ENCODE measurements at regions not wholly inside any gene's neighbourhood (a gene's known extent, or its start where the extent isn't known, plus 50 kb on each side); places are given as distances from the start of the nearest gene placed in this dataset.

DNA sequence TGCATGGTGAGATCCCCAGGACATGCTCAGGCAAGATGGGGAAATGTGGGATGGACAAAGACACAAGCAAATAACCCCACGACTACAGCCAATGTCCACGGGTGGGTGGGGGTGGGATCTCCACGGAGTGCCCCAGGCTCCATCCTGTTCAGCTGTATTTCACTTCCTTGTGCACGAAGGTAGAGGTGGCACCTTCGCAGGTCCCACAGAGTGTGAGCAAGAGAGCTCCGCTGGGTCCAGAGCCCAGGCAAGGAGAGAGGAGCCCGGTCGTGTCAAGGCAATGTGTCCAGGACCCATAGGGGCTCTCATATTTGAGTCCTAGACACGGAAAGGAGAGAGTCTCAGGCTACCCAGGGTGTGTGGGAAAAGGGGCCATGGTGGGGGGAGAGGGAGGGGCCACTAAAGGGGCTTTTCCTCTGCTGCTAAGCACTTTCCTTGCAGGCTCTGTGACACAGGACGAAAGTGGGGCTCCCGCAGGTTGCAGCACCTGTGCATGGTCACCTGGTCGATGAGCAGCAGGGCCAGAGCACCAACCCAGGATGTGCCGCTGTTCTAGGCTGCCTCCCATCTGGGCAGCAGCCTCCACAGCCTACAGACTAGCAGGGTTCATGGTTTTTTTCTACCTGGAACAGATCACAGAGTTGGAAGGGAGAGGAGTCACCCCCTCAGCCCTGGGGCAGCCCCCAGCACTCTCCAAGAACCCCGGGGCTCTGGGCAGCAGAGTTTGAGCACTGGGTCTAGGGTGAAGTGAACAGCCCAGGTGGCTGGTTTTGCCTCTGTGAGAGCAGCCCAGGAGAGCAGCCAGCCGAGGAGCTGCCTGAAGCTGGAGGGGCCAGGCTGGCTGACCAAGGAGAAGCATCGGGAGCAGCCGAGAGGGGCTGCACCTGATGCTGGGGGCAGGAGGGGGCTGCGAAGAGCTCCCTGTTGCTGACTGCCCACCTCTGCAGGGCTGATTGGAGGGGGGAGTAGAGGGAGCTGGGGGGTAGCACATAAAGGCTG, 100.7 kb upstream of the MVB12B start:
- DNase-seq: no peak

DNA sequence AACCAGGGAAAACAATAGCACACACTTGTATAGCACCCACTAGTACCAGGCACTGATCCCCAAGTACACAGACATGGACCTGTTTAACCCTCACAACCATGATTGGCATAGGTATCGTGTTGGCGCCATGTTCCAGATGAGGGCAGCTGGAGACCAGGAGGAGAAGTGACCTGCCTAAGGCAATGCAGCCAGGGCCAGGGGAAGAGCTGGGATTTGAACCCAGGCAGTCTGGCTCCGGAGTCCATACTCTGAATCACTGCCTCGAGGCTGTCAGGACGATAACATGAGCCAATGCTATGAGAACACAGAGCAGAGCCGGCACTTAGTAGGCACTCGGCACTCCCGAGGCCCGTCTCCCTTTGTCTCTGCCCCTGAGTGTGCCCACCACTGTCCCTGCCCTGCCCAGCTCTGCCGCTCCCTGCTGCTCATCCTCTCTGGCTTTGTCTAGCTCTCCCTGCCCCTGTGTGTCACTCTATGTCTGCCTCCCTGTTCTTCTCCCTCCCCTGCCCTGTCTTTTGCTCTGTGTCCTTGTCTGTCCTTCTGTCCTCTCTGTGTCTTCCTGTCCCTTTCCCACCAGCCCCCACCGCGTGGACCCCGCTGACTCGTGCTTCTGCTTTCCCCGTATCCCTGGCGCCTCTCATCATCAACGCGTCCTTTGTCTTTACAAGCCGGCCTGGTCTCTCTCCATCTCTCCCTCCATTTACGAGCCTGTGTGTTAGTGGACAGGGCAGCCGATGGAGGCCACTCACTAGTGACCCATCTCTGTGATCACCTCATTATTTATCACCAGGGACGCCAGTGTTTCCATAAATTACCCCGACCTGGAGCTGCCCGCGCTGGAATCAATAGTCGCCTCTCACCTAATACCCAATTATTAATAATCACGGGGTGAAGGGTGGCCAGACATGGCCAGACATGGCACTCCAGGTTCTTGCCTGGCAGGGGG, 99.4 kb upstream of the MVB12B start:
- no peak for DNase-seq

DNA sequence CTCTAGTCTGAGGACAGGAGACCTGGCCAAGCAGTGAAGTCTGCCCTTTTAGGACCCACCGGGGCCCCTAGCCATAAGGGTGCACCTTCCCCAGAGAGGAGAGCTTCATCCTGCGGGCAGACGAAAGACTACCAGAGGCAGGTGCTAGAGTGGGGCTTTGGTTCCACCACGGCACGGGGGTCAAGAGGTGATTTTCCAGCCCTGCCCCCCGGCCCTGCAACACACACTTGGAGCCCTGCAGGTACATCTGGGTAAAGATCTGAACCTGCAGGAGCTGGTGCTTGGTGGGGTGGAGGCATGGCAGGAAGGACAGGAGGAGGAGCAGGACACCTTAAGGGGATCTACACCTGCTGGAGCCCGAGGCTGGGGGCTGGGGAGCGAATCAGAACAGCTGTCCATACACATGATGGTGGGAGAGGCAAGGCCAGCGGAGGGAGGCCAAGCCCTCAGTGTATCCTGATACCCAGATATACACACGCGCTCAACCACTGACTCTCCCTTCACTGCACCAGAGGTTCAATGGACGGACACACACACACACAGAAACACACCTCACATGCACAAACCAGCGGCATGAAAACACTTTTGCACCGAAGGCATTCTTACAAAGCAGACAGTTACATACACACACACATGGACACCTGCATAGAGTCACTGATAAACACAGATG, 98.4 kb upstream of the MVB12B start:
- no peak for DNase-seq

DNA sequence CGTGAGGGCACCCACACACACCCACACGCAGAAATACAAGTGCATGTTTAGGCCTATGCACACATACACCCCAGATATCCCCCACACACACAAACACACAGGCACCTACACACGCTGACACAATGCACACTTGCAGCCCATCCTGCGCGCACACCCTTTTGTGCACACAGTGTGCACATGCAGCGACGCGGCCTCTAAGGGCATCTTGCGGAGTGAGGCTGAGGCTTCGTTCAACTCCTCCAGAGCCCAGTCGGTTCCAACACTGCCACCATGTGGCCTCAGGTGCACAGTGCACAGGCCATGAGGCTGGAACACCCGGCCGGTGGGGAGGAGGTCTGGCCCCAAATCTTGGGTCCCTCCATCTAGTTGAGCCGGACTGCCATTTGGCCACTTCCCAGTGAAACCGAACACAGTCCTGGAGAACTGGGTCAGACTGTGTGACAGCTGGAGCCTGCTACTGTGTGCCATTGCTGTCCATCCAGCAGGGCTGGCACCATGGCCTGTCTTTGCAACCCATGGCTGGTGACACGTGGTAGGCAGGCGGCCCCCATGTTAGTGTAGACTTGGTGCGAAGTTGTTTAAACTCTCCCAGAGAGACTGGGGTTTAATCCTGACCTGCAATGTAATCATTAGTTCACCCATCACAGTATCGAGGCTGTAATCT, 97.7 kb upstream of the MVB12B start:
- peak; percentile 71 for DNase-seq

DNA sequence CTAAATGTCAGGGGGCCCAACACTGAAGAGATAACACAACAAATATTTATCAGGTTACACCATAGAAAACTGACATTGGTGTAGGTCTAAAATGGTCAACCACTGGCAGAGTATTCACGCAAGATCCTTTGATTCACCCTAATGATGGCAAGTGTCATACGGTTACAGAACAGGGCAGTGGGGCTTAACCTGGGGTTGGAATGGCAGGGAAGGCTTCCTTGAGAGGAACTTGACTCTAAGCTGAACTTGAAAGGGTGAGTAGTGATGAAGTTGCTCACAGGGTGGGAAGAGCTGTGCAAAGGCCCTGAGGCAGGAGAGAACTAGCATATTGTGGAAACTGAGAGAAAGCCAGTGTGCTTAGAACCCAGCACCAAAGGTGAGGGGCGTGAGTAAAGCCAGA, 97.1 kb upstream of the MVB12B start:
- DNase-seq: no peak

DNA sequence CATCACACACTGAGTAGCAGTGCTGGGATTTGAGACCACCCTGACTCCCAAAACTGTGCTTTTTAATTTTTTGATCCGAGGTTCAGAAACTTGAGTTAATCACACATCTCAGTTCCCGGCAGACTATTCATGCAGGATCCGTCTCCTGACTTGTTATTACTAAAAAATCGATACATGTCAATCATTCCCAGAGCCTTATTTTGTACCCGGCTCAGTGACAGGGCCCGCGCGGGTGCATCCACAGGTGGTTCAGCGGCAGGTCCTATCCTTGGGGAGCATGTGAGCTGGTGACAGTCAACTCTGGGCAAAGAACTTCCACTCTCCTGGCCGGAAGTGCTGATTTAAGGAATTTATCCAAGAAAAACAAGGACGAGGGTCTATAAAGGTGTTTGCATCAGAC, 95.9 kb upstream of the MVB12B start:
- DNase-seq: no peak

DNA sequence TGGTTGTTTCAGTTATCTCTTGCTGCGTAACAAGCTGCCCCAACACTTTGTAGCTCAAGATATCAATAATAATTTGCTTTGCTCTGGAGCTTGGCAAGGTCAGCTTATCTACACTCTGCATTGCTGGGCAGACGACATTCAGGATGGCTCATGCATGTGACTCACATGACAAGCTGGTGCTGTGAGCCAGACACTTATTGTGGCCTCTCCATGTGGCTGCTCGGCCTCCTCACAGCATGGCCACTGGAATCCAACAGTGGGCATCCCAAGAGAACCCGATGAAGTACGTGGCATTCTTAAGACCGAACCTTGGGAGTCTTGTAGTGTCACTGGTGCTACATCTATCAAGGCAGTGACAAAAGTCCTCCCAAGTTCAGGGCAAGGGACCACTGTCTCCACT, 94.2 kb upstream of the MVB12B start:
- DNase-seq: no peak

DNA sequence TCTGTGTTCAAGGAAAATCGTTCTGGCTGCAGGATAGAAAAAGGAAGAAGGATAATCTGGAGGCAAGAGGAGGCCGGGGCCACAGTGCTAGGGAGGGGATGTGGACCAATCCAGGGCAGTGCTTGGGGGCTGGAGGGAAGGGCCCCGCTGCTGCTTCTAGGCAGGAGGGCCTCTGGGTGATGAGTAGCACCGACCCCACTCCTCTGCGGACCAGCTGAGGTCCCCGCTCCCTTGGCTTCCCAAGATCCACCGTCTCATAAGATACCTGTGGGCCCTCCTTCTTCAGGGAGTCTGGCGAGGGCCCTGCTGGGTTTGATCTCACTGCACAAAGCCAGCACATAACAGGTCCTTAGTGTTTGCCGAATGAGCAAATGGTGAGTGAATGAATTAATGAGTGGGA, 93.5 kb upstream of the MVB12B start:
- DNase-seq: no peak

DNA sequence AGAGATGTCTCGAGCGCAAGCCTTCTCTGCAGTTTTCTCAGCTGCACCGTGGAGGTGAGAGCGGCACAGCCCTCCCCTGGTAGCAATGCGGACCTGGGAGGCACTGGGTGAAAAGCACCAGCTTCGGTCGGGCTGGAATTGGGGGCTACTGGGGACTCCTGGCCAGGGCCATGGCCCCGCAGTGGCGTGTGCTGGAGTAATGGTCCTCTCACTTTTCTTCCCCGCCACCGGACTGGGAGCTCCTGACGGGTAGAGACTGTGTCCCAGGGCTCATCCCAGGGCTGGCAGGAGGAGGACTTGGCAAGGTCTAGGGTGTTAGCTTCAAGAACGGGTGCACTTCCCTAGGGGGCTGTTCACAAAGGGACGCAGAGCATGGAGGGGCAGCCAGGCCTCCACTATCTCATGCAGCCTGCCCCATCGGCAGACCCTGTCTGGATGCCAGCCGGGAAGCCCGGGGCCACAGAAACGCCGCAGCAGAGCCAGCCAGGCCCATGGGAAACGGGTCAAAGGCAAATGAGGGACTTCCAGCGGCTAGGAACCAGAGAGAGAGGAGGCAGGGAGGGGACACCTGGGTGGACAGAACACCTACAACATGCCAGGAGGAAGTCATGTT, 92.6 kb upstream of the MVB12B start:
- DNase-seq: no peak

DNA sequence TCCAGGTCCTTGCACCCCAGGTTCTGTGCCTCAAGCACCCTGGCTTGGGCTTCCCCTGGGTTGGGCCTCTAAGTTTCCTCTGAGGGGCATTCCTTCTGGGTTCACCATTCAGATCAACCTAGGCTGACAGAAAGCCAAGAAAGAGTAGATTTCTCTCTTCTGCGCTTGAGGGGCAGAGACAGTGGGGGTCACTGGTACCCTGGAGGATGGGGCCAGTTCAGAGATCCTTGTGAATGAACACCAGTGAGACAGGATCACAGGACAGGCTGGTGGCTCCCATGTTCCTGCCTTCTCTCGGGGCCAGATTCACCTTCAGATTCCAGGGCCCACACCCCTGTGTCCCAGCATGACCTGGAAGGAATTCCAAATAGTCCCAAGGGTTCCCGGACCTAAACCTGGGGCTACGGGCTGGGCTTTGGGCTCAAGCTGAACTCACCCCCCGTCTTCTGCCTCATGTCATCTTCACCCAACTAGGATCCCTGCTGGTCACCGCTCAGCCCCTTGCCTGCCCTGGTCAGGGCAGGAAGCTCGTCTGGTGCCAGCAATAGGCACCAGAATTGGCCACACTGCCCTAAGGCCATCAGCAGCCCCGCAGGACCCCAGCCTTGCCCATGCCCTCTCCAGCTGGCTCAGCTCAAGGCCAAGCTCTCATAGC, 91.8 kb upstream of the MVB12B start:
- no peak for DNase-seq

DNA sequence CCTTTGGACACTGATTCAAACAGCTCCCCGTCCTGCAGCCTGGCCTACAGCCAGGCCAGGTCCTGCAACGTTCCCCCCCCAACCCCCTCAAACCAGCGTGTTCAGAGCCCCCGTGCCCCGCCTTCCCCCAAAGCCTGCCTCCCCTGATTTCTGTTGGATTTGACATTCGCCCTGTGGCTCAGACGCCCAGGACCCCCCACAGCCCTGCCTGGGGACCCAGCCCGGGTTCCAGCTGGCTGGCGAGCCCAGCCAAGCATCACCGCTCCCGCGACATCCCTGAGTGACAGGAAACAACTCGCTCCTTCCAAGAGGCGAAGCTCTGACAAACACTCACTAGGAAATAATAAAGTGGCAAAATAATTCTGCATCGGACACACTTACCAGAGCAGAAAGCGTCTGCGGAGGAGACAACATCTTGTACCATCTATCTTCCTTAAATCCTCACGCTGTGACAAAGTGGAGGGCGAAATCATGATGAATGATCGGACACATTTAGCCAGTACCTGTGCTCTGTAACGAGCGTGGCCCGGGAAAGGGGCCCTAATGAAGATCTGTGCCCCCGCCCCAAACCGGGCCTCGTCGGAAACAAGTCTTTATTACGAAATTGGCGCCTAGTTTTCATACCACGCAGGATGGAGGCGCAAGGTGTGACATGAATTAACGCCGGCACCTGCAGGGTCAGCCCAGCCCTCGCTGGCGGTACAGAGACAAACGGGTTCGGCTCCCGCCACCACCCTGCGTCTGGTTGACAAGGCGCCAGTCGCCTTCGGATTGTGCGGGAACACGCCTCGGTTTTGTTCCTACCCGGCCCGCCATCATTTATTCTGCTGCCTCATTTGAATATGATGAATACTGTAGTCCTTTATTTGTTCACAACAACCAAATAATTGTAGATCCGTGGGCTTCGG, 91.0 kb upstream of the MVB12B start:
- no peak for DNase-seq

DNA sequence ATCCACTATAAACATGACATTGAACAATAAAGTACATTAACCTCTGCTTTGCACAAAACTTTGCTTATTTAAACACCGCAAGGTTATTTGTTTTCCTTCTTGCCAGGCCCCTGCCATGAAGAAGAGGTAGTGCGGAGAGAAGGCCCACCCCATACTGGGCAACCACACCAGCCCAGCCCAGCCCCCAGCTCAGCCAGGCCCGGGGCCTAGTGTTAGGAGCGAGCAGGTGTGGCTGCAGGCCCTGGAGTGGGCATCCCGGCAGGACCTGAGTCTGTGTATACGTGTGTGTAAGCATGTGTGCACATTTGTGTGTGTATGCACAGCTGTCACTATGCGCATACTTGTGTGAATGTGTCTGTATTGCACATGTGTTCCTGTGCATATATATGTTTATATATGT, 90.4 kb upstream of the MVB12B start:
- DNase-seq: no peak

DNA sequence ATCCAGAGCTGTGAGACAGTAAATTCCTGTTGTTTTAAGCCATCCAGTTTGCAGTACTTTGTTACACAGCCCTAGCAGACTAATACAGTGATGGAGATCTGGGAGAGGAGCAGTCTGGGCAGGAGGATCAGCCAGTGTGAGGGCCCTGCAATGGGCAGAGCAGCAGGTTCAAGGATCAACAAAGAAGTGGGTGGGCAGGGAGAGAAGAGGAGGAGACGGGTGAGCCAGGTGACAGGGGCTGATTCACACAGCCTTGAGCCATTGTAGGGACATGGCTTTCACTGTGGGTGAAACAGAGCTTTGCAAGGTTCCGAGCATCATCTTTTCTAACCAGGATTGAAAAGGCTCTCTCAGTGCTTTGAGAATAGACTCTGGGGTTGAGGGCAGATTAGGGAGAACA, 88.2 kb upstream of the MVB12B start:
- DNase-seq: no peak

DNA sequence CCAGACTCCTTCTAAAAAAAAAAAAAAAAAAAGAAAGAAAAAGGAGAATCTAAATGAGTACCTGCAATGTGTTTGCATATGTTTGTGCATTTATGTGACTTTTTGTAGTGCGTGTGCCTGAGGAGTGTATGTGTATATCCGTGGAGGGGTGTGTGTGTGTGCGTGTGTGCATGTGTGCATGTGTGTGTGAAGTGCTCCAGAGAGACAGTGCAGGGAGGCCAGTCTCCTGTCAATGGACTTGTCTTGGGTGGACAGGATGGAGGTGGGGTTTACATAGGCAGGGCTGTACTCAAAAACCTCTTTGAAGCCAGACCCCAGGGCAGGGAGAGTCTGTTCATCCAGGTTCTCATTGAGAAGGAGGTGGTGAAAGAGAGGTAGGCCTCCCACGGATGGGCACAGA, 87.1 kb upstream of the MVB12B start:
- no peak for DNase-seq

DNA sequence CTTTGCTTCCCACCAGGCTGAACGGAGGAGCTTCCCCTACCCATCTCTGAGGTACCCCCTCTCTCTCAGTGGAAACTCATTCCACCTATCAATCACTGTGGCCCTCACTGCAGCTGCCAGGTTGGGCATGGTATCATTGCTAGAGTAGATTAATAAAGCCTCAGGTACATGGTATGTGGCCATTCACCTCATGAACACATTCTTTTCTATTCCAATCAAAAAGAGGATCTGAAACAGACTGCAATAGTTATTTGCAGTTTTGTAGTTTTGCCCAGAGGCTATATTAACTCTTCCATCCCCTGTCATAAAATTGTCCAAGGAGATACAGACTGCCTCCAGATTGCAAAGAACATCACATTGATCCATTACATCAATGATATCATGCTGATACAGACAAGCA, 85.8 kb upstream of the MVB12B start:
- DNase-seq: no peak

DNA sequence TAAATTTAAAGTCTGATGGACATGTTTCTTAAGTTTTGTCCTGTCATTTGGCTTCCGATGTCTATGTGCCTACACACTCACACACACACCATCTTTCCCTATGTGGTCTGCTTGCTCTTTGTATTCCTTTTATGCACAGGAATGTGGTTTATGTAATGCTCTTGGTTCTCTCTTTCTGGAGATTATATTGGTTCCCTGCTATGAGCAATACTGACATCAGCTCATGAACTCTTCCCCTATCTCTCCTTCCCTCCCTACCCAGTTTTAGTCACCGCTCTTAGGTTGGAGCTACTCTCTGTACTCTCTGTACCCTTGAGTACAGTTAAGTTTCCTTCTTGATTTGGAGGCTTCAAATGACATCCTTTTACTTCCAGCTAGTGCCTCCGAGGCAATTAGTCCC, 77.9 kb upstream of the MVB12B start:
- DNase-seq: no peak

DNA sequence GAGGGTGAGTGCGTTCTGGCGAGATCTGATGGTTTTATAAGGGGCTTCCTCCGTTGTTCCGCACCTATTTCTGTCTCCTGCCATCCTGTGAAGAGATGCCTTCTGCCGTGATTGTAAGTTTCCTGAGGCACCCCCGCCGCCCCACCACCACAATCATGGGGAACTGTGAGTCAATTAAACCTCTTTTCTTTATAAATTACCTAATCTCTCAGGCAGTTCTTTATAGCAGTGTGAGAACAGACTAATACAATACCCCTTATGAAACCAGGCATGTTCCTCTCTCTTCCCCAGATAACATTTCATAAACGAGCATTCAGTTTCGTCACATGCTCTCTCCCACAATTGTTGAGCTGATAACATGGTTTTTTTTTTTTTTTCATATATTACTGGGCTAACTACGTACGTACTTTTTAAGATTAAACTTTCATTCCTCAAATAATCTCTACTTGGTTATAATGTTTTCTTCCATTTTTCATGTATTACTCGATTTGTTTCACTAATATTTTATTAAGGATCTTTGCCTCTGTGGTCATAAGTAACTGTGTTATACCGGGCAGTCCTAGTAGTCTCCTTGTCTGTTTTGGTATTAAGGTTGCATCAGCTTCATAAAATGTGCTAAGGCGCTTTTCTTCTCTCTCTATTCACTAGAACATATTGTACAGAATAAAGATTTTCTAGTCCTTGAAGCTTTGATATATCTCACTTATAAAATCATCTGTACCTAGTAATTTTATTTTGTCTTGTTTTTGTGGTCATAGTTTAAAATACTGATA, 64.9 kb upstream of the MVB12B start:
- no peak for DNase-seq

DNA sequence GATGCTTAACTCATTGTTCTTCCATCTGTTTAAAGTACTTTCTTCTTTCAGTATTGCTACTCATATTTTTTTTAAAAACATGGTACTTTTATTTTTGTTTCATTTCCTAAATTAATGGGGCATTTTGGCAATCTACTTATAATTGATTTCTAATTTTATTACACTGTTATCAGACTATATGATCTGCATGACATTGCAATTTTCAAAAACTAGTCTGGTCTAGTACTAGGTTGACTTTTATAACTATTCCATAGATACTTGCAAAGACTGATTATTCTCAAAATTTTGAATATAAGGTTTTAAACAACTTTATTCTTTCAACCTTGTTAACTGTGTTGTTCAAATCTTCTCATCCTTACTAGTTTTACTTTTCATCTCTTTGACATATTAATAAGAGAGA, 63.9 kb upstream of the MVB12B start:
- DNase-seq: no peak

DNA sequence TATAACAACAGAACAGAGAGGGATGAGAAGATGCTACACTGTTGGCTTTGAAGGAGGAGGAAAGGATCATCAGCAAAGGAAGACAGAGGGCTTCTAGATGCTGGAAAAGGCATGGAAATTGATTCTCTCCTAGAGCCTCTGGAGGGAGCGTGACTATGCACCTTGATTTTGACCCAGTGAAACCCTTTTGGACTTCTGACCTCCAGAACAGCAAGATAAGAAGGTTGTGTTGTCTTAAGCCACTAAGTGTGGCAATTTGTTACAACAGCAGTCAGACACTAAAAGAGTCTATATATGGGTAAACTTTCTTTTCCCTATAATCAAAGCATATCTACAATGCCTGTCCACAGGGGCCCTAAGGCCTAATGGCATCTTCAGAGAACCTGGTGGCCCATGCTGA, 56.1 kb upstream of the MVB12B start:
- no peak for DNase-seq
